ENCODE measurements at regions not wholly inside any gene's neighbourhood (a gene's known extent, or its start where the extent isn't known, plus 50 kb on each side); places are given as distances from the start of the nearest gene placed in this dataset.
"Not testable (repeated sequence)": the region's sequence is repeated elsewhere in the genome, so short reads cannot be mapped to it uniquely, and the experiment has no call there.

DNA sequence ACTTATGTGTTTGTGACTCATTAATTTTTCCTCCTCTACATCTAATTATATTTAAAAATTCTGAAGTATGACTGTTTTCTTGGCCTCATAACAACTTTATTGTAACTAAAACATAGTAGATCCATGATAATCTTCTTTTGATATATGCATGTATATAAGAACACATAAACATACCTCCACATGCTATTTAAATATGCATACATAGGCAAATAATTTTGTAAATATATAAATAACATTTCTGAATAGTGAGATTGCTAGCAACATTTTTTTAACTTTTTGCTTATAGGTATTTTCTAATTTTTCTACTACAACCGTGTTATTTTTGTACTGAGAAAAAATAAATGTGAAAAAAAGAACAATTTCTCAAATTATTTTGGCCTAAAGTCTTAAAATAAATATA is 627.6 kb downstream of the HTR1B start:
- no peak overlapping the region for H3K4me3 ChIP-seq (ENCODE audit: low read depth, low read length)
- TF ChIP-seq, protein P1, sequence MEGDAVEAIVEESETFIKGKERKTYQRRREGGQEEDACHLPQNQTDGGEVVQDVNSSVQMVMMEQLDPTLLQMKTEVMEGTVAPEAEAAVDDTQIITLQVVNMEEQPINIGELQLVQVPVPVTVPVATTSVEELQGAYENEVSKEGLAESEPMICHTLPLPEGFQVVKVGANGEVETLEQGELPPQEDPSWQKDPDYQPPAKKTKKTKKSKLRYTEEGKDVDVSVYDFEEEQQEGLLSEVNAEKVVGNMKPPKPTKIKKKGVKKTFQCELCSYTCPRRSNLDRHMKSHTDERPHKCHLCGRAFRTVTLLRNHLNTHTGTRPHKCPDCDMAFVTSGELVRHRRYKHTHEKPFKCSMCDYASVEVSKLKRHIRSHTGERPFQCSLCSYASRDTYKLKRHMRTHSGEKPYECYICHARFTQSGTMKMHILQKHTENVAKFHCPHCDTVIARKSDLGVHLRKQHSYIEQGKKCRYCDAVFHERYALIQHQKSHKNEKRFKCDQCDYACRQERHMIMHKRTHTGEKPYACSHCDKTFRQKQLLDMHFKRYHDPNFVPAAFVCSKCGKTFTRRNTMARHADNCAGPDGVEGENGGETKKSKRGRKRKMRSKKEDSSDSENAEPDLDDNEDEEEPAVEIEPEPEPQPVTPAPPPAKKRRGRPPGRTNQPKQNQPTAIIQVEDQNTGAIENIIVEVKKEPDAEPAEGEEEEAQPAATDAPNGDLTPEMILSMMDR (conservative IDR thresholded peaks at IDR 0.05; ENCODE audit: low read depth, low read length), result no peak
- DNase-seq (ENCODE audit: low read depth), result no peak

DNA sequence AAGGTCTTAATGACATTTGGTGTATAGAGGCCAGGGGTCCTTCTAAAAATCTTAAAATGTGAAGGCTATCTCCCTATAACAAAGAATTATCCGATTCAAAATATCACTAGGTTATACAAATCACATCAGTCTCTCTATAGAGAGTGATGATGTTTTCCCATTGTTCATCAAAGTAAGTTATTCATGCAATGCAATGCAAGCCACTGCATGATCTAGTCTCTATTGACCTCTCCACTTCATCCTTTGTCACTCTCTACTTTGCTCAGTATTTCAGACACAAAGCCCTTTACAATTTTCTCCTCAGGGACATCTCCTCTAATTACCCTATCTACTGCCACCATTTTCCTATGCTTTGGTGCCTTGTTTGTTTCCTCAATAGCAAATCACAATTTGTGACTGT is 628.0 kb downstream of the HTR1B start:
- DNase-seq (ENCODE audit: low read depth), result no peak

DNA sequence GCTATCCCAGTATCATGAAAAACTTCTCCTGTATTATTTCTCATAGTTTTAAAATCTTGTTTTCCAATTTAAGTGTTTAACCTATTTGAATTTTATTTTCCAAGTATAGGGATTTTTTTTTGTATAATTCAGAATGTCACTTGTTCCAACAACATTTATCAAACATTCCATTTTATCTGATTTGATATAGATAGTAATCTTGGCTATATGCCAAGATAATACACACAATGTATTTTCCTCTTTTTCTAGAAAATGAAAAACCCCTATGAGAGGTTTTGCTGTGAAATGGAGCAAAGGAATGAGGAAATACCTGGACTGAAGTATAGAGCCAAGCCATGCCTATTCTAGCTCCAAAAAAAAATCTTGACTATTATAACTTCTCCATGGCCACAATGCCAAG is 628.9 kb downstream of the HTR1B start:
- DNase-seq (ENCODE audit: low read depth), result no peak
- no peak overlapping the region for H3K4me3 ChIP-seq (ENCODE audit: low read depth, low read length)
- TF ChIP-seq, protein P1 (conservative IDR thresholded peaks at IDR 0.05; ENCODE audit: low read depth, low read length), result no peak

More for the DNA sequence above, 628.0 kb downstream of the HTR1B start:
- no peak overlapping the region for H3K4me3 ChIP-seq (ENCODE audit: low read depth, low read length)
- TF ChIP-seq, protein P1 (conservative IDR thresholded peaks at IDR 0.05; ENCODE audit: low read depth, low read length), result no peak

DNA sequence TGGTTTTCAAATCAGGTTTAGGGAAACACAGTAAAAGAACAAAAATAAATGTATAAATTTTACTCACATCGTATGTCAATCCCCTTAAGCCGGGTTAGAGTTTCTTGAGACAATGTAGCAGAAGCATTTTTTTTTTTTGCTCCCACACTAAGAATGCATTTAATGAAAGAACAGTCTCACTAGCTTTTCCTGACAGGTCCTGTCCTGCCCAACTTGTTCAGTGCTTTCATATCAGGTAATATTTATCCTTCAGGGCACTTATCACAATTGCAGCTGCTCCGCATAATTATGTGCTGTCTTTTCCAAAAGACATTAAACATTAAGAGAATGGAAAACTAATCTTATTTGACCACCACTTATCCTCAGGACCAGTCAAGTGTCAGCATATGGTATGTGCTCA is 632.0 kb downstream of the HTR1B start:
- no peak overlapping the region for H3K4me3 ChIP-seq (ENCODE audit: low read depth, low read length)
- TF ChIP-seq, protein P1 (conservative IDR thresholded peaks at IDR 0.05; ENCODE audit: low read depth, low read length), result no peak
- no peak for DNase-seq (ENCODE audit: low read depth)

DNA sequence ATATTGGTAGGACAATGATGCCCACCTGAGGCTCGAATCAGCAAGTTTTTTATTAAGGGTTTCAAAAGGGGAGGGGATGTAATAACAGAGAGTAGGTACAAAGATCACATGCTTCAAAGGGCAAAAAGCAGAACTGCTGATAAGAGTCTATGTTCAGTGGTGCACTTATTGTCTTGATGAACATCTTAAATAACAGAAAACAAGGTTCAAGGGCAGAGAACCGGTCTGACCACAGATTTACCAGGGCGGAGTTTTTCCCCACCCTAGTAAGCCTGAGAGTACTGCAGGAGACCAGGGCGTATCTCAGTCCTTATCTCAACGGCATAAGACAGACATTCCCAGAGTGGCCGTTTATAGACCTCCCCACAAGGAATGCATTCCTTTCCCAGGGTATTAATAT is 639.7 kb downstream of the HTR1B start:
- not testable (repeated sequence) for H3K4me3 ChIP-seq (ENCODE audit: low read depth, low read length); DNase-seq (ENCODE audit: low read depth)

DNA sequence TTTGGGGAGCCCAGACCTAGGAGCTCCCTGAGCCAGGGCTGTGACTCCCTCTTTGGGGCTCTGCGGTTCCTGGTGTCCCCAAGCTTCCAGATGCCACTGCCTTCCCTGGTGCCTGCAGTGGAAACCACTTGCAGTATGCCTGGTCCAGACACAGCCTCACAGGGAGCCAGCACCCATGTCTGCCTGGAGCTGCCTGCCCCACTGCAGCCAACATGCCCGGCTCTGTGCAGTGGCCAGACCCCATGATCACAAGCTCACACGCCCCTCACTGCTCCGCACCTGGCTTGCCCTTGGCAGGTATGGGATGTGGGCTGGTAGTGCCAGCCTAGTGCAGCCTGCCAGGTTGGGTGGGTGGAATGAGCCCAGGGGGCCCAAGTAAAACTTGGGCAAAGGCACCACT is 644.8 kb downstream of the HTR1B start:
- no peak overlapping the region for H3K4me3 ChIP-seq (ENCODE audit: low read depth, low read length)
- TF ChIP-seq, protein P1 (conservative IDR thresholded peaks at IDR 0.05; ENCODE audit: low read depth, low read length), result no peak
- no peak for DNase-seq (ENCODE audit: low read depth)

DNA sequence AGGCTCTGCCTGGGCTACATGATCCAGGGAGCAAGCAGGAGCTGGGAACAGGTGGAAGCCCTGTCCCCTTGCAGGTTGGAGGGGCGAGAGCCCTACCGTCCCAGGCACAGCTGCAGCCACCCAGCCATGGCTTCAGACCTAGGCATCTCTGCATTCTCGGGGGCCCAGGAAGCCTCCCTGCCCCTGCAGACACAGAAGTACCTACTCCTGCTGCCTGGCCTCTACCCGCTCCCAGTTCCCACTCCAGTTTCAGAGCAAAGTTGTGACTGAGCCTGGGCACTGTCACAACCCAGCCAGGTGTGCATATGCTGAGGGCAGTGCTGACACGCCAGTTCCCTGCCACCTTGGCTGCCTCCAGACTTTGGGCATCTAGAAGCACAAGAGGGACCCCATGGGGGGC is 645.9 kb downstream of the HTR1B start:
- TF ChIP-seq, protein P1 (conservative IDR thresholded peaks at IDR 0.05; ENCODE audit: low read depth, low read length), result no peak
- no peak for DNase-seq (ENCODE audit: low read depth)
- H3K4me3 ChIP-seq (ENCODE audit: low read depth, low read length), result no peak overlapping the region
